HL-60 (cell line): ENCODE measurements at regions not wholly inside any gene's neighbourhood (a gene's known extent, or its start where the extent isn't known, plus 50 kb on each side); places are given as distances from the start of the nearest gene placed in this dataset.

ENCODE experiments used
- GABPA ChIP-seq: IDR thresholded peaks from 2 replicates; pipeline ENCODE4 v1.6.1; 2012; ENCODE audit warnings: low read depth
- TF ChIP-seq, protein P1 (sequence below): IDR thresholded peaks from one replicate; pipeline ENCODE4 v1.5.1; 2011; ENCODE audit warnings: low read length, control low read depth, inconsistent platforms; ENCODE audit not compliant: insufficient read depth
- TF ChIP-seq, protein P2 (sequence below): IDR thresholded peaks from 2 replicates; pipeline ENCODE4 v1.6.1; 2012; ENCODE audit warnings: low read depth; ENCODE audit not compliant: insufficient replicate concordance

GRCh38 chr6:37550191-37550831 lies 50.6 kb upstream of the CCDC167 start:
- TF ChIP-seq, protein P1, sequence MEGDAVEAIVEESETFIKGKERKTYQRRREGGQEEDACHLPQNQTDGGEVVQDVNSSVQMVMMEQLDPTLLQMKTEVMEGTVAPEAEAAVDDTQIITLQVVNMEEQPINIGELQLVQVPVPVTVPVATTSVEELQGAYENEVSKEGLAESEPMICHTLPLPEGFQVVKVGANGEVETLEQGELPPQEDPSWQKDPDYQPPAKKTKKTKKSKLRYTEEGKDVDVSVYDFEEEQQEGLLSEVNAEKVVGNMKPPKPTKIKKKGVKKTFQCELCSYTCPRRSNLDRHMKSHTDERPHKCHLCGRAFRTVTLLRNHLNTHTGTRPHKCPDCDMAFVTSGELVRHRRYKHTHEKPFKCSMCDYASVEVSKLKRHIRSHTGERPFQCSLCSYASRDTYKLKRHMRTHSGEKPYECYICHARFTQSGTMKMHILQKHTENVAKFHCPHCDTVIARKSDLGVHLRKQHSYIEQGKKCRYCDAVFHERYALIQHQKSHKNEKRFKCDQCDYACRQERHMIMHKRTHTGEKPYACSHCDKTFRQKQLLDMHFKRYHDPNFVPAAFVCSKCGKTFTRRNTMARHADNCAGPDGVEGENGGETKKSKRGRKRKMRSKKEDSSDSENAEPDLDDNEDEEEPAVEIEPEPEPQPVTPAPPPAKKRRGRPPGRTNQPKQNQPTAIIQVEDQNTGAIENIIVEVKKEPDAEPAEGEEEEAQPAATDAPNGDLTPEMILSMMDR, result no peak
- TF ChIP-seq, protein P2, sequence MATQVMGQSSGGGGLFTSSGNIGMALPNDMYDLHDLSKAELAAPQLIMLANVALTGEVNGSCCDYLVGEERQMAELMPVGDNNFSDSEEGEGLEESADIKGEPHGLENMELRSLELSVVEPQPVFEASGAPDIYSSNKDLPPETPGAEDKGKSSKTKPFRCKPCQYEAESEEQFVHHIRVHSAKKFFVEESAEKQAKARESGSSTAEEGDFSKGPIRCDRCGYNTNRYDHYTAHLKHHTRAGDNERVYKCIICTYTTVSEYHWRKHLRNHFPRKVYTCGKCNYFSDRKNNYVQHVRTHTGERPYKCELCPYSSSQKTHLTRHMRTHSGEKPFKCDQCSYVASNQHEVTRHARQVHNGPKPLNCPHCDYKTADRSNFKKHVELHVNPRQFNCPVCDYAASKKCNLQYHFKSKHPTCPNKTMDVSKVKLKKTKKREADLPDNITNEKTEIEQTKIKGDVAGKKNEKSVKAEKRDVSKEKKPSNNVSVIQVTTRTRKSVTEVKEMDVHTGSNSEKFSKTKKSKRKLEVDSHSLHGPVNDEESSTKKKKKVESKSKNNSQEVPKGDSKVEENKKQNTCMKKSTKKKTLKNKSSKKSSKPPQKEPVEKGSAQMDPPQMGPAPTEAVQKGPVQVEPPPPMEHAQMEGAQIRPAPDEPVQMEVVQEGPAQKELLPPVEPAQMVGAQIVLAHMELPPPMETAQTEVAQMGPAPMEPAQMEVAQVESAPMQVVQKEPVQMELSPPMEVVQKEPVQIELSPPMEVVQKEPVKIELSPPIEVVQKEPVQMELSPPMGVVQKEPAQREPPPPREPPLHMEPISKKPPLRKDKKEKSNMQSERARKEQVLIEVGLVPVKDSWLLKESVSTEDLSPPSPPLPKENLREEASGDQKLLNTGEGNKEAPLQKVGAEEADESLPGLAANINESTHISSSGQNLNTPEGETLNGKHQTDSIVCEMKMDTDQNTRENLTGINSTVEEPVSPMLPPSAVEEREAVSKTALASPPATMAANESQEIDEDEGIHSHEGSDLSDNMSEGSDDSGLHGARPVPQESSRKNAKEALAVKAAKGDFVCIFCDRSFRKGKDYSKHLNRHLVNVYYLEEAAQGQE, result no peak
- TF ChIP-seq GABPA, result no peak
